ENCODE measurements at regions not wholly inside any gene's neighbourhood (a gene's known extent, or its start where the extent isn't known, plus 50 kb on each side); places are given as distances from the start of the nearest gene placed in this dataset.

DNA sequence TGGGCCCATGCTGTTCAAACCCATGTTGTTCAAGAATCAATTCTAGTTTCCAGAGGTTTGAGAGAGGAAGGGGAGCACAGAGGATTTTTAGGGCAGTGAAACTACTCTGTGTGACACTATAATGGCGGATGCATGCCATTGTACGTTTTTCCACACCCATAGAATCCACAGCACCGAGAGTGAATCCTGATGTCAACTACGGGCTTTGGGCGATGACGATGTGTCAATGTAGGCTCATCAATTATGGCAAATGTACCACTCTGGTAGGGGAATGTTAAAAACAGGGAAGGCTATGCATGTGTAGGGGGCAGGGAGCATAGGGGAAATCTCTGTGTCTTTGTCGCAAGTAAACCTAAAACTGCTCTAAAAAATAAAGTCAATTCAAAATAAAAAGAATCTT is 70.7 kb upstream of the UBAC2 start:
- no peak overlapping the region for H3K4me3 ChIP-seq
- no peaks in the 10 kb centered on the region for H3K9me3 ChIP-seq
- TF ChIP-seq POLR2AphosphoS5 (IDR thresholded peaks at IDR 0.05) (no peak), POLR2A (IDR thresholded peaks at IDR 0.05) (no peak)
- TF ChIP-seq, protein P1, sequence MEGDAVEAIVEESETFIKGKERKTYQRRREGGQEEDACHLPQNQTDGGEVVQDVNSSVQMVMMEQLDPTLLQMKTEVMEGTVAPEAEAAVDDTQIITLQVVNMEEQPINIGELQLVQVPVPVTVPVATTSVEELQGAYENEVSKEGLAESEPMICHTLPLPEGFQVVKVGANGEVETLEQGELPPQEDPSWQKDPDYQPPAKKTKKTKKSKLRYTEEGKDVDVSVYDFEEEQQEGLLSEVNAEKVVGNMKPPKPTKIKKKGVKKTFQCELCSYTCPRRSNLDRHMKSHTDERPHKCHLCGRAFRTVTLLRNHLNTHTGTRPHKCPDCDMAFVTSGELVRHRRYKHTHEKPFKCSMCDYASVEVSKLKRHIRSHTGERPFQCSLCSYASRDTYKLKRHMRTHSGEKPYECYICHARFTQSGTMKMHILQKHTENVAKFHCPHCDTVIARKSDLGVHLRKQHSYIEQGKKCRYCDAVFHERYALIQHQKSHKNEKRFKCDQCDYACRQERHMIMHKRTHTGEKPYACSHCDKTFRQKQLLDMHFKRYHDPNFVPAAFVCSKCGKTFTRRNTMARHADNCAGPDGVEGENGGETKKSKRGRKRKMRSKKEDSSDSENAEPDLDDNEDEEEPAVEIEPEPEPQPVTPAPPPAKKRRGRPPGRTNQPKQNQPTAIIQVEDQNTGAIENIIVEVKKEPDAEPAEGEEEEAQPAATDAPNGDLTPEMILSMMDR (IDR thresholded peaks at IDR 0.05): no peak
- no peaks in the 10 kb centered on the region for H3K4me1 ChIP-seq
- intact Hi-C loops (cut with DNase I; ENCODE audit: low total_unique reads): no loop called here
- H3K36me3 ChIP-seq: no peaks in the 10 kb centered on the region
- no peaks in the 10 kb centered on the region for H3K27me3 ChIP-seq
- H3K27ac ChIP-seq: no peak overlapping the region
- no peak for DNase-seq (ENCODE audit: low spot score in 2 of 2)

DNA sequence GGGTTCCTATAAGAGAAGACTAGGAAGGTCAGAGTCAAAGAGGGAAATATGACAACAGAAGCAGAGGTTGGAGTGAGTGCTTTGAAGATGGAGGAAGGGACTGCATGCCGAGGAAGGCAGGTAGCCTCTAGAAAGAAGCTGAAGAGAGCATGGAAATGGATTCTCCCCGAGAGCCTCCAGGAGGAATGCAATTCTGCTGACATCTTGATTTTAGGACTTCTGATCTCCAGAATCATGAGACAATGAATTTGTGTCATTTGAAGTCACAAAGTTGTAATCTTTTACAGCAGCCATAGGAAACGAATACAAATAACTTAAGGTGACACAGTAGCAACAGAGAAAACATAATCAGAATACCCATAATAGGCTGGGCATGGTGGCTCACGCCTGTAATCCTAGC is 69.2 kb upstream of the UBAC2 start:
- H3K27ac ChIP-seq: no peak overlapping the region
- no peak for DNase-seq (ENCODE audit: low spot score in 2 of 2)
- H3K4me1 ChIP-seq: no peaks in the 10 kb centered on the region
- TF ChIP-seq POLR2A (IDR thresholded peaks at IDR 0.05): no peak
- TF ChIP-seq, protein P1 (IDR thresholded peaks at IDR 0.05): no peak
- TF ChIP-seq POLR2AphosphoS5 (IDR thresholded peaks at IDR 0.05): no peak
- no peaks in the 10 kb centered on the region for H3K36me3 ChIP-seq
- no peaks in the 10 kb centered on the region for H3K27me3 ChIP-seq
- H3K4me3 ChIP-seq: no peak overlapping the region
- no peaks in the 10 kb centered on the region for H3K9me3 ChIP-seq
- intact Hi-C loops (cut with DNase I; ENCODE audit: low total_unique reads): no loop called here

DNA sequence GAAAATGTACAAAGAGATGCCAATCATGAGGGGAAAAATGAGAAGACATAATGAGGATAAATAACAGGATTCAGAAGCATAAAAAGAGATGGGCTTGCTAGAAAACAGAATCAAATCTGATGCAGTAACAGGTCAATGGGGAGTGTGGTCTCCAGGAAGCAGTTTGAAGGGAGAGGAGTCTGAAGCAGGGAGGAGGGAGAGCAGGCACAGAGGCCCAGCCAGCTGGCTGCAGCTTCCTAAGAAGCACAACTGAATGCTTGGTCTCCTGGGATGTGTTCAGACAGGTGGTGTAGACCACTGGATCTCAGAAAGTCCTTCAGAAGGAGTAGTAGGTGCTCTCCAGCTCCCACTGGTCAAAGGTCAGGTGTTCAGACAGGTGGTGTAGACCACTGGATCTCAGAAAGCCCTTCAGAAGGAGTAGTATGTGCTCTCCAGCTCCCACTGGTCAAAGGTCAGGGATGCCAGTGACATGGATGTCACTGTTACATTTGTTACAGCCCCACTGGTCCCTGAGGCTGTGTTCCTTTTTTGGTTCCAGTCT is 68.3 kb upstream of the UBAC2 start:
- intact Hi-C loops (cut with DNase I; ENCODE audit: low total_unique reads): no loop called here
- DNase-seq (ENCODE audit: low spot score in 2 of 2): no peak
- no peaks in the 10 kb centered on the region for H3K9me3 ChIP-seq
- no peaks in the 10 kb centered on the region for H3K27me3 ChIP-seq
- no peak overlapping the region for H3K4me3 ChIP-seq
- H3K27ac ChIP-seq: no peak overlapping the region
- TF ChIP-seq POLR2AphosphoS5 (IDR thresholded peaks at IDR 0.05): no peak
- TF ChIP-seq, protein P1 (IDR thresholded peaks at IDR 0.05): no peak
- no peak for TF ChIP-seq POLR2A (IDR thresholded peaks at IDR 0.05)
- no peaks in the 10 kb centered on the region for H3K36me3 ChIP-seq
- no peaks in the 10 kb centered on the region for H3K4me1 ChIP-seq

DNA sequence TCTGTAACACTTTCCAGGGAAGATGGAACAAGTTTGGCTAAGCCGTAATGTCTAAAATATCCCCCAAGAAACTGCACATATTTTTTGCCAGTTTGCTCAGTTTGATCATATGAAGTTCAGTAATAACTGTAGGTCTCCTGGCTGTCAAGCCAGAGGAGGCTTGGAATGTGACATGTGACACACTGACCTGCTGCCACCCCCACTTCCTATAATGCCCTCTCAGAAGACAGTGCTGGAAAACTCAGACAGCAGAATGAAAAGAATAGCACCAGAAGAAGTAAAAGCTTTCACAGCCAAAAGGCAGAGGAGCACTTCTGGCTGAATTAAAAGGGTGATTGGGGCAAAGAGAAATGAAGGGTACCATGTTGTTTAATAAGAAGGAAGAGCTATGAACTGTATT is 67.4 kb upstream of the UBAC2 start:
- intact Hi-C loops (cut with DNase I; ENCODE audit: low total_unique reads): no loop called here
- Histone ChIP-seq H3K36me3 (no peaks in the 10 kb centered on the region), H3K27me3 (no peaks in the 10 kb centered on the region), H3K4me1 (no peaks in the 10 kb centered on the region), H3K27ac (no peak overlapping the region), H3K4me3 (no peak overlapping the region), H3K9me3 (no peaks in the 10 kb centered on the region)
- TF ChIP-seq, protein P1 (IDR thresholded peaks at IDR 0.05): no peak
- TF ChIP-seq POLR2AphosphoS5 (IDR thresholded peaks at IDR 0.05) (no peak), POLR2A (IDR thresholded peaks at IDR 0.05) (no peak)
- no peak for DNase-seq (ENCODE audit: low spot score in 2 of 2)

DNA sequence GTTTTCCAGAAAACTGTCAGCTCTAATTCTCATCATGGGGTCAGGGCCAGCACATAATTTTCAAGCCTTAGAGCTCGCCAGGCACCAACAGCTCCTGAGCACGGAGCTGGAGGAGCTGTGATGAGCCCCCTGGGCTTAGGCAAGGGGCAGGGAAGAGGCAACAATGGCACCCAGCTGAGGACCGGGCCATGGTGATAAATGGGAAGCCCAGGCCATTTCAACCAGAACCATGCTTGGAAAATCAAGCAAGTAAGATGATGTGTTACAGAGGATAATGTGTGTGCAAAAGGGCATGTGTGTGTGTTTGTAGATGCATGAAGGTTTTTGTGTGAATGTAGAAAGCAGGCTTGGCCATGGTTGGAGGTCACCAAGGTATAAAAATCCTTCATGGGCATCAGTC is 66.8 kb upstream of the UBAC2 start:
- Histone ChIP-seq H3K27me3 (no peaks in the 10 kb centered on the region), H3K27ac (no peak overlapping the region), H3K4me1 (no peaks in the 10 kb centered on the region), H3K36me3 (no peaks in the 10 kb centered on the region), H3K9me3 (no peaks in the 10 kb centered on the region), H3K4me3 (no peak overlapping the region)
- TF ChIP-seq POLR2A (IDR thresholded peaks at IDR 0.05): no peak
- TF ChIP-seq POLR2AphosphoS5 (IDR thresholded peaks at IDR 0.05): no peak
- TF ChIP-seq, protein P1 (IDR thresholded peaks at IDR 0.05): no peak
- intact Hi-C loops (cut with DNase I; ENCODE audit: low total_unique reads): no loop called here
- no peak for DNase-seq (ENCODE audit: low spot score in 2 of 2)

All from breast epithelium (tissue), 4 donors.